Smooth muscle cell (in vitro differentiated cells): ENCODE measurements at regions not wholly inside any gene's neighbourhood (a gene's known extent, or its start where the extent isn't known, plus 50 kb on each side); places are given as distances from the start of the nearest gene placed in this dataset.

ENCODE experiments used
- DNase-seq: peaks from one replicate; lab custom pipeline; 2025; ENCODE audit not compliant: unreplicated experiment; lab: John Stamatoyannopoulos, UW
- H2AFZ ChIP-seq: fragments of 200-600 bp; sonication (generic); 2 replicates; pipeline ENCODE4 v1.6.0; 2016; ENCODE audit warnings: antibody characterized with exemption, low read depth, mild to moderate bottlenecking
- H3F3A ChIP-seq: fragments of 200-600 bp; sonication (generic); 2 replicates; pipeline ENCODE4 v1.6.0; 2017; ENCODE audit warnings: antibody characterized with exemption, low read depth
- H3K27ac ChIP-seq: fragments of 200-600 bp; sonication (generic); 2 replicates; pipeline ENCODE4 v1.5.1; 2016; ENCODE audit warnings: low read depth, mild to moderate bottlenecking
- H3K27me3 ChIP-seq: fragments of 200-600 bp; sonication (generic); 2 replicates; pipeline ENCODE4 v1.6.1; 2016; ENCODE audit warnings: low read depth, mild to moderate bottlenecking
- H3K36me3 ChIP-seq: fragments of 200-600 bp; sonication (generic); 2 replicates; pipeline ENCODE4 v1.5.1; 2016; ENCODE audit warnings: low read depth
- H3K4me1 ChIP-seq: fragments of 200-600 bp; sonication (generic); 2 replicates; pipeline ENCODE4 v1.5.1; 2016; ENCODE audit warnings: low read depth
- H3K4me2 ChIP-seq: fragments of 200-600 bp; sonication (generic); 2 replicates; pipeline ENCODE4 v1.6.0; 2016; ENCODE audit warnings: mild to moderate bottlenecking
- H3K4me3 ChIP-seq: fragments of 200-600 bp; sonication (generic); 2 replicates; pipeline ENCODE4 v1.5.1; 2016; ENCODE audit warnings: mild to moderate bottlenecking
- H3K79me2 ChIP-seq: fragments of 200-600 bp; sonication (generic); 2 replicates; pipeline ENCODE4 v1.6.0; 2016; ENCODE audit warnings: low read depth, mild to moderate bottlenecking
- H3K9ac ChIP-seq: fragments of 200-600 bp; sonication (generic); 2 replicates; pipeline ENCODE4 v1.6.0; 2016; ENCODE audit warnings: low read depth
- H3K9me3 ChIP-seq: fragments of 200-600 bp; sonication (generic); replicated peaks from 2 replicates; pipeline ENCODE4 v1.5.1; 2016; ENCODE audit warnings: low read depth
- H4K20me1 ChIP-seq: fragments of 200-600 bp; sonication (generic); 2 replicates; pipeline ENCODE4 v1.6.0; 2016; ENCODE audit warnings: low read depth
- WGBS: methylation state at CpG from one replicate; pipeline ENCODE4 v1.1.7; 2016; ENCODE audit warnings: low lambda C conversion rate; 5-methylcytosine and 5-hydroxymethylcytosine counted together
- TF ChIP-seq, protein P1 (sequence below): fragments of 200-600 bp; sonication (generic); IDR thresholded peaks from 2 replicates; pipeline ENCODE4 v1.5.1; 2017; ENCODE audit warnings: borderline replicate concordance, mild to moderate bottlenecking, antibody characterized with exemption; ENCODE audit not compliant: insufficient read depth, poor library complexity, severe bottlenecking

DNA sequence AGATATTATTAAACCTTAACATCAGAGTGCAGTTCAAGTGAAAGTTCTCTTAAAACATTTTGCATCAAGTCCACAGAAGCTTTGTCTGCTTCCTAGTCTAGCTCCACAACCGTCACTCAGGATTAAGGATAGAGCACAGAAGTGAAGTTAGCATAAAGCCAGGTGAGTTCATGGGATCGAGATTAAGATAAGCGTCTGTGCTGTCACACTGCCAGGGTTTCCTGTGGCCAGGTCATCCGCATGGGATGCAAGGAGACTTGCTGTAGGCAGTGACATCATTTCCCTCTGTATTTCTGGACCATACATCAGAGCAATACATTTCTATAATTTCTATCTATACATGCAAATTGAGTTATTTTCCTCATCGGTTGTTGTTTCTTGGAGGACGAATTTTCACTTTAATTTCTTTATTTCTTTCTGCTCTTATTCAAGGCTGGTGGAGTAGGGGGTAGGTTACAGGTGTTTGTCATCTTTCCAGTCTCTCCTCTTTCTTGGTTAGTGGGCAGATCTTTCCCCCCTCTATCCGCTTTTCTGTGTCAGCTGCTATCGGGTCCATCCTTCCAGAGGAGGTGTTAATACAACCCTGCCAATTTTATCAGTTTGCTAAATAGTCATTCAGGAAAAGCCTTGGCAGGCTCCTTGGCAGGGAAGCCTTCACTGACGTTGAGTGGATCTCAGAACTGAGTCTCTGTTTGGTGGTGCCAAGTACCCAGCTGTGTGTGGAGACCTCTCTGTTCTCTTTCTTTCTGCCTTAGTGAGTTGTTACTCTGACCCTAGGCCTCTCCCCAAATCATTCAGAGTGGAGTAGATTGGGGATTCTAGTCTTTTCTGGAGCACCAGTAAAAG lies 307.6 kb upstream of the MAP3K7 start:
- DNase-seq: no peak
- no peak overlapping the region for H3K27ac ChIP-seq
- H3K79me2 ChIP-seq: no peaks in the 10 kb centered on the region
- no peaks in the 10 kb centered on the region for H3K27me3 ChIP-seq
- H3K9me3 ChIP-seq: no peaks in the 10 kb centered on the region
- no peaks in the 10 kb centered on the region for H3K36me3 ChIP-seq
- TF ChIP-seq, protein P1, sequence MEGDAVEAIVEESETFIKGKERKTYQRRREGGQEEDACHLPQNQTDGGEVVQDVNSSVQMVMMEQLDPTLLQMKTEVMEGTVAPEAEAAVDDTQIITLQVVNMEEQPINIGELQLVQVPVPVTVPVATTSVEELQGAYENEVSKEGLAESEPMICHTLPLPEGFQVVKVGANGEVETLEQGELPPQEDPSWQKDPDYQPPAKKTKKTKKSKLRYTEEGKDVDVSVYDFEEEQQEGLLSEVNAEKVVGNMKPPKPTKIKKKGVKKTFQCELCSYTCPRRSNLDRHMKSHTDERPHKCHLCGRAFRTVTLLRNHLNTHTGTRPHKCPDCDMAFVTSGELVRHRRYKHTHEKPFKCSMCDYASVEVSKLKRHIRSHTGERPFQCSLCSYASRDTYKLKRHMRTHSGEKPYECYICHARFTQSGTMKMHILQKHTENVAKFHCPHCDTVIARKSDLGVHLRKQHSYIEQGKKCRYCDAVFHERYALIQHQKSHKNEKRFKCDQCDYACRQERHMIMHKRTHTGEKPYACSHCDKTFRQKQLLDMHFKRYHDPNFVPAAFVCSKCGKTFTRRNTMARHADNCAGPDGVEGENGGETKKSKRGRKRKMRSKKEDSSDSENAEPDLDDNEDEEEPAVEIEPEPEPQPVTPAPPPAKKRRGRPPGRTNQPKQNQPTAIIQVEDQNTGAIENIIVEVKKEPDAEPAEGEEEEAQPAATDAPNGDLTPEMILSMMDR: no peak
- H2AFZ ChIP-seq: no peak overlapping the region
- peaks cover 20% of the 10 kb centered on the region for H3K4me1 ChIP-seq
- no peak overlapping the region for H3K9ac ChIP-seq
- no peaks in the 10 kb centered on the region for H4K20me1 ChIP-seq
- WGBS: 76% methylated on average over 9 of the region's 9 CpGs
- H3F3A ChIP-seq: peaks cover 3% of the 10 kb centered on the region
- no peak overlapping the region for H3K4me2 ChIP-seq
- no peak overlapping the region for H3K4me3 ChIP-seq

- WGBS: 75% methylated on average over 4 of the region's 4 CpGs
- TF ChIP-seq, protein P1: no peak
- Histone ChIP-seq H3K36me3 (no peaks in the 10 kb centered on the region), H3K79me2 (no peaks in the 10 kb centered on the region), H3K4me2 (no peak overlapping the region), H3K27me3 (no peaks in the 10 kb centered on the region), H3K4me1 (peaks cover 20% of the 10 kb centered on the region), H3F3A (peaks cover 3% of the 10 kb centered on the region), H3K4me3 (no peak overlapping the region), H4K20me1 (no peaks in the 10 kb centered on the region), H3K9me3 (no peaks in the 10 kb centered on the region), H2AFZ (no peak overlapping the region), H3K27ac (no peak overlapping the region), H3K9ac (no peak overlapping the region)
- no peak for DNase-seq
These were observed 306.5 kb upstream of the MAP3K7 start for GRCh38 chr6:90893400-90893799.

DNA sequence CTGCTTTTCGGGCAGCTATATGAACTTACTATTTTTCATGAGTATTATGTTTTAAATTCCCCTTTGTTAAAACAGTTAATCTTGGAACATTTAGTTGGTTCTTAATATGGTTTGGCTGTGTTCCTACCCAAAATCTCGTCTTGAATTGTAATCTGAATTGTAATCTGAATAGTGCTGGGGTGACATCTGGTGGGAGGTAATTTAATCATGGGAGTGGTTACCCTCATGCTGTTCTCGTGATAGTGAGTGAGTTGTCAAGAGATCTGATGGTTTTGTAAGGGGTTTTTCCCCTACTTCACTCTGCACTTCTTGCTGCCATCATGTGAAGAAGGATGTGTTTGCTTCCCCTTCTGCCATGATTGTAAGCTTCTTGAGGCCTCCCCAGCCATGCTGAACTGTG lies 305.4 kb upstream of the MAP3K7 start:
- Histone ChIP-seq H3K79me2 (no peaks in the 10 kb centered on the region), H3K36me3 (no peaks in the 10 kb centered on the region), H3K4me3 (no peak overlapping the region), H3F3A (peaks cover 3% of the 10 kb centered on the region), H2AFZ (no peak overlapping the region), H3K9ac (no peak overlapping the region), H3K9me3 (no peaks in the 10 kb centered on the region), H4K20me1 (no peaks in the 10 kb centered on the region), H3K4me2 (no peak overlapping the region), H3K4me1 (peaks cover 20% of the 10 kb centered on the region), H3K27ac (no peak overlapping the region), H3K27me3 (no peaks in the 10 kb centered on the region)
- TF ChIP-seq, protein P1: no peak
- WGBS: 72% methylated on average over 3 of the region's 3 CpGs
- no peak for DNase-seq

GRCh38 chr6:90891355-90891754 lies 304.5 kb upstream of the MAP3K7 start:
- peaks cover 3% of the 10 kb centered on the region for H3F3A ChIP-seq
- peaks cover 20% of the 10 kb centered on the region for H3K4me1 ChIP-seq
- no peaks in the 10 kb centered on the region for H3K36me3 ChIP-seq
- H3K4me3 ChIP-seq: no peak overlapping the region
- WGBS: 59% methylated on average over 5 of the region's 5 CpGs
- H3K27ac ChIP-seq: no peak overlapping the region
- H2AFZ ChIP-seq: peak overlapping the region; percentile 18
- no peaks in the 10 kb centered on the region for H3K9me3 ChIP-seq
- H3K4me2 ChIP-seq: peak overlapping the region; percentile 74
- no peak for DNase-seq
- TF ChIP-seq, protein P1: no peak
- H3K79me2 ChIP-seq: no peaks in the 10 kb centered on the region
- no peak overlapping the region for H3K9ac ChIP-seq
- no peaks in the 10 kb centered on the region for H3K27me3 ChIP-seq
- no peaks in the 10 kb centered on the region for H4K20me1 ChIP-seq
